Fibroblast of skin of right quadriceps (primary cell): ENCODE measurements at regions not wholly inside any gene's neighbourhood (a gene's known extent, or its start where the extent isn't known, plus 50 kb on each side); places are given as distances from the start of the nearest gene placed in this dataset.
A peak's percentile ranks its signal among the peaks of the same experiment; 100 is the strongest.

Source experiments
- DNase-seq: peaks from one replicate; pipeline ENCODE4 v3.0.0-alpha.2; 2013

DNA sequence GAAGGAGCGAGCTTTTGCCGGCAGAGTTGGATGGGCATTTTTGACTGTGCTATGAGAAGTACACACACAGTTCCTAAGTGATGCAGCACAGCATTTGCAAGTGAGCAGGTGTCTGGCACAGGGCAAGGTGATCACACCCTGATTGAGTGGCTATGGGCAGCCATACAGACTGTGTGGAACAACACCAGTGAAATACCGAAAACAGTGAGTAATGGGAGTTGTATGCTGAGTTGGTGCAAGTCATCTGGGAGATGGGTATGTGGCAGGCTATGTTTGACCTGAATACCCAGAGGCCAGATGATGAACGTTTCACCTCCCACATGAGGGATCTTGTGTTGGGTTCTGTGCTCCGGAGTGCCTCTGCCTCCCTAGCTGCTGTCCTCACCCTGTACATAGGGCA, 53.5 kb upstream of the TIPARP start:
- no peak for DNase-seq

DNA sequence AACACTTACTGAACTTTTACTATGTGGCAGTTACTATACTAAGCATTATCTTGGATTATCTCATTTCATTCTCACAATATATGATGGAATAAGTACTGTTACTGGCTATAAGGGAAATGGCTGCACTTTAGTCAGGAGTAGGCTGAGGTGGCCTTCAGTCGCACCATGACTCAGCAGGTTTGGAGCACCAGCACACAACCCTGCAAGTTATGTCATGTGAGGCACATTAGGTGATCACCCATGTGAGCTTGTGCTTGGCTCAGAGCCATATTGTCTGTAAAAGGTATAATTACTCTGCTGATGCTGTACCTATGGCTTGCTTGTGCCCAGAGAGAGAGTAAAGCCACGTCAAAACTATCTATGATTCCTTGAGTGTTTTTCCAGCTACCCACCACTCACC, 54.1 kb upstream of the TIPARP start:
- DNase-seq = no peak

DNA sequence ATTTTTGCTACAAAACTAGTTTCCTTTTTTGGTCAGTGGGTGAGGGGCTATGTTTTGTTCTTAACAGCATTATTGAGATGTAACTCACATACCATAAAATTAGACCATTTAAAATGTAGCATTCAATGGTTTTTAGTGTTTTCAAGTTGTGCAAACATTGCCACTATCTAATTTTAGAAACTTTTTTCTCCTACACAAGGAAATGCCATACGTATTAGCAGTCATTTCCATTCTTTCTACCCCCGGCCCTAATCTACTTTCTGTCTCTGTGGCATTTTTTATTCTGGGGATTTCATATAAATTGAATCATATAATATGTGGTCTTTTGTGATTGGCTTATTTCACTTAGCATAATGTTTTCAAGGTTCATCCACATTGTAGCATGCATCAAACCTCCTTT, 55.0 kb upstream of the TIPARP start:
- peak; percentile 82 for DNase-seq

DNA sequence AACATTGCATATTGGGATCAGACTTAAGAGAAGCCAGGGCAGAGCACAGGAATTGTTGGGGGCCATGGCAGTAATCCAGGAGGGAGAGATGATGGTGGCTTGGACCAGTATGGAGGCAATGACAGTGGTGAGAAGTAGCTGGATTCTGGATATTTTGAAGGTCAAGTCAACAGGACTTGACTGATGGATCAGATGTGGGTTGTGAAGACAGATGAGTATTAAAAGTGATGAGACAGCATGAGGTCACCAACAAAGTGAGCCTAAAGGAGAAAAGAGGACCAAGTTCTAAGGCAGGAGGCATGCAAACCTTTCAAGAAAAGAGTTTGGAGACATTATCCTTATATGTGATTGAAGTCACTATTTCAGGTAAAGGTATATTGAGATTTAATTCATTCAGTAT, 56.6 kb upstream of the TIPARP start:
- no peak for DNase-seq

DNA sequence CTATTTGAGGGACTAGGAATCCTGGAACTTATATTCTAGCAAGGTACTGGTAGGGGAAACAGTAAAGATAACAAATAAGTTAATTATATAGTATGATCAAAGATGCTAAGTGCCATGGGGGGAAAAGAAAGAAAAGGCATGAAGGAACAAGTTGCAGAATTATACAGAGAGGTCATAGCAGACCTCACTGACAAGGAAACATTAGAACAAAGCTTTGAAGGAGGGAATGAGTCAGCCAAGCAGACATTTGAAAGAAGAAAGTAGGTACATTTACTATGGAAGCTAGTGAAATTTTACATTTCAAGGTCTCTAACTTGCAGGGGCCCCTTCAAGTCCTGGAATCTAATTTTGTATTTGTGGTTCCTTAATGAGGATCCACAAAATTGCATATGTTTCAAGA, 57.2 kb upstream of the TIPARP start:
- no peak for DNase-seq

DNA sequence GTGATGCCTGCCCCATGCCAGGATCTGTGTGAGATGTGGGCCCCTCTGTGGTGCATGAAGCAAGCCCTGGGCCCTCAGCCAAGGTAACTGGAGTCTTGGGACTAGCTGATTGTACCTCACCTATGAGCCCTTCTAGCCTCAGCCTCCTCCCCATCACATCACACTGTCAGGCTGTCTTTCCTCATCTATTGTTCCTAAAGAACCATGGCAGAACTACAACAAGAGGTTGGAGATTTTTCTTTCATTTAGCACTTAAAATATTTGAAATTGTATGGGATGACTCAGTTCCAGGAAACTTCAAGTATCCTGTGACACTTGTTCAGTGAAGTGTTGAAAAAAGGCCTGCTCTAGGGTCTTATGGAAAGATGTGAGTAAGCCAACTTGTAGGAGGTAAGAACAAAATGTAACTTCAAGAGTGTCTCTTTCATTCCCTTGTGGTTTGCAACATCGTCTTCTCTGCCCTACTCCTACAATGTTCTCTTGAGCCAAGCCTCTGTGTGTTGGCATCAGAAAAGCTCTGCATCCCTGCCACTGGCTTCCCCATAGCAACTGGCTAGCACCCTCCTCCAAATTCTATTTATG, 58.7 kb upstream of the TIPARP start:
- DNase-seq = peak; percentile 91

DNA sequence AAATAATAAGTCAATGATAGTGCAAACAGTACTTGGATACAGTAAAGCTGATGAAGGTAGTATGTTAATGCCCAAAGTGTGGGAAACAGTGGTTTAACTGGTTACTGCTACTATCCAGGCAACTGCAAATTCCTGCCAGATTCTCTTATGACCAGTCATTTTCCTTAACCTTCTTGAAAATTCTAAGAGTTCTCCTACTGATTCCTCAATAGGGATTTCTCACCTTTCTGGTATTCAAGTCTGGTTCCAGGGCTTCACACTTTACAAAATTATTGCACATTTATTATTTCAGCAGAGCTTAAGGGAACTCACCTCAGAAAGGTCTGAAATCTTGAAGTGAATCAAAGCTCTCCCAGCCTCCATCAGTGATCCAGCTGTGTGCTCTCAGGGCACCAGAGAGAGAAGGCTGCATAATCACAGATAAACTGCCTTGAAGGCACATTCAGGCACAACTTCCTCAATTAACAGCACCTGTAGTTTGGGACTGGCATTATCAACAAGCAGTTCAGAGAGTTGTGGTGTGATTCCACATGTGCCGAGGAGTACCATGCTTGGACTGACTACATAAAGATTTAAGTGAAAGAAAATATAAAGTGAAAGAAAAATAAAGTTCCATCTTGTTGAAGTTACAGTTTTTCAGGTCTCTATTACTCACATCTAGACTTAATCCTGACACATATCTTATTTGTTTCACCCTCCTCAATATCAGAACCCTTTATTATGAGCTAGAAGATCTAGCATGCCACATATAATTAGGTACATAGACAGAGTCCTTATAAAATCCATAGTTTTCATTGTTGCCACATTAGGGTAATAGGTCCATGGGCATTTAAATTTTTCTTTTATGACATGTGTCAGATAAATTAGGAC, 59.5 kb upstream of the TIPARP start:
- DNase-seq = peak; percentile 65

DNA sequence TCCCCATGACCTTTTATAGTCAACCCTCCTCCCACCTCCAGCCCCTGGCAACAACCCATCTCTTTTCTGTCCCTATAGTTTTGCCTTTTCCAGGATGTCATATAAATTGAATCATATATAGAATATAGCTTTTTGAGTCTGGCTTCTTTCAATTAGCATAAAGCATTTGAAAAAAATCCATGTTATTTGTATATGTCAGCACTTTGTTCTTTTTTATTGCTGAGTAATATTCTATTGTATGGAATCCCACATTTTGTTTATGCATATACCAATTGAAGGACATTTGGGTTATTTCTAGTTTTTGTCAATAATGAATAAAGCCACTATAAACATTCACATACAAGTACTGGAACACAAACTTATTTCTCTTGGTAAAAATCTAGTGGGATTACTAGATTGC, 58.0 kb upstream of the SSR3 start:
- no peak for DNase-seq

DNA sequence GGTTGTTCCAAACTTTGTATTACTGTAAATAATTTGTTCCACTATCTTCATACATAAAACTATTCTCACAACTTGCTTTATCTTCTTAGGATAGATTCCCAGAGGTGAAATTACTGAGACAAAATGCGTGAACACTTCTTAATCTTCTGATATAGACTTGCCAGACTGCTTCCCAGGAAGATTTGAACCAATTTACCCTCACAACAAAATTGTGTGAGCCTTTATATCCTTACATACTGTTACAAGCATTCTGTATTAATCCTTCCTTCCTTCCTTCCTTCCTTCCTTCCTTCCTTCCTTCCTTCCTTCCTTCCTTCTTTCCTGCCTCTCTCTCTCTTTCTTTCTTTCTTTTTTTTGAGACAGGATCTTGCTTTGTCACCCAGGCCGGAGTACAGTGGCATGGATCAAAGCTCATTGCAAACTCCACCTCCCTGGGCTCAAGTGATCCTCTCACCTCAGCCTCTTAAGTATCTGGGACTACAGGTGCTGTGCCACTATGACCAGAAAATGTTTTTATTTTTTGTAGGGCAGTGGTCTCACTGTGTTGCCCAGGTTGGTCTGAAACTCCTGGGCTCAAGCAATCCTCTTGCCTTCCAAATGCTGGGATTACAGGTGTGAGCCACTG, 57.1 kb upstream of the SSR3 start:
- no peak for DNase-seq

DNA sequence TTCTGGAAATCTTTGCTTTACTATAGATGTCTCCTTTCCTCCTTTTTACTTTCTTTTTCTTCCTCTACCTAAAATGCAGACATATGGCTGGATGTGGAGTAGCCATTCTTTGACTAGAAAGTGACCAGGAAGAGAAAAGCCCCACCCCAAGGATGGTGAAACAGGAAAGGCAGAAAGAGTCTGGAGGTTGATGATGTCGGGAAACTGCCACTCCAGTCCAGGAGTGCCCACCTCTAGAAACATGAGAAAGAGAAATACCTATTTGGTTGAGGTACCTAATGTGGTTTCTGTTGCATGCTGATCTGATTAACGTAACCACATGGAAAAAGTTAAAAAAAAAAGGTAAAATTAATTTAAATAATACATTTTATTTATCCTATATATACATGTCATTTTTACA, 55.2 kb upstream of the SSR3 start:
- DNase-seq = no peak

DNA sequence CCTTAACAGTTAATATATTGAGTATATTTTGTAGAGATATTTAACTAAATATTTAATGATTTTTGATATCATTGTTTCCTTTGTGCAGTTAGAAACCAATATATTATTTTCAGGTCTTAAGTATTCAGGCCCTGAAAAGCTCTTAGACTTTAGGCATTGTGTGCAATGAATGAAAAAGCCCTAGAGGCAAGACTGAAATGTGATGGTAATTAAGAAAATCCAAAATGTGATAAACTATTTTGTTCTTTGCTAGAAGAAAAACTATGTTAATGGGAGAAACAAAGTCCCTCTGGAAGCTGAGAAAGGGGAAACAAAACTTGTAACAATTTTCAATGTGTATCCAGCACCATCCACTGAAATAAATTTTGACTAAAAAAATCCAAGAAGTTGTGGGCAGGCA, 54.6 kb upstream of the SSR3 start:
- DNase-seq = no peak

DNA sequence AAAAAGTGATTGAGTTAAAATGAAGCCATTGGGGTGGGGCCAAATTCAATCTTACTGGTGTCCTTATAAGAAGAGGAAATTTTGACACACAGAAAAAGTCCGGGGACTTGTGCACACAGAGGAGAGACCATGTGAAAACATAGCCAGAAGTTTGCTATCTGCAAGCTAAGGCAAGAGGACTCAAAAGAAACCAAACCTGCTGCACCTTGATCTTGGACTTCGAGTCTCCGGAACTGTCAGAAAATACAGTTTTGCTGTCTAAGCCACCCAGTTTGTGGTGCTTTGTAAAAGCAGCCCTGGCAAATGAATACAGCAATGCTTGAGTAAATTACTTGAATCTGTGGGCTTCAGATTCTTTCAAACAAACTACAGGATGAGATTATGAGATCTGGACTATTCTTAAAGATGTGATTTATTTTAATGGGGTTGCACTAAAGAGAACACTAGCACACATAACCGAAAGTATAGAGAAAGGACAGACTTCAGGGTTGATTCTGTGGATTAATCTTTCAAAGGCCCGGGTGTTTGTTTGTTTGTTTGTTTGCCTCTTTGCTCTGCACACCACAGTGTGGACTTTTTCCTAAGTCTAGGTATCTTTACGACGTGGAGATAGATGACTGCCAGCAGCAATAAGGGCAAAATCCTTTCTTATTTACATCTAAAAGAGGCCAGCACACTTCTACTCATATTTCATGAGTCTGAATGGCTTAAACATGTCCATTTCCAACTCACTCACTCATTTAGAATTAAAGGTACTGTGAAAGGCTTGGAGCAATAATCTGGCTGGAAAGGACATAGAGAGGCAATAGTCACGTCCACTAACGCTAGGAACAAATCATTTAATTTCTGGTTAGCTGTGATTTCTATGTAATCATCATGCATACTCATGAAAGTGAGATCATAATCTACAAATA, 53.9 kb upstream of the SSR3 start:
- DNase-seq = no peak

DNA sequence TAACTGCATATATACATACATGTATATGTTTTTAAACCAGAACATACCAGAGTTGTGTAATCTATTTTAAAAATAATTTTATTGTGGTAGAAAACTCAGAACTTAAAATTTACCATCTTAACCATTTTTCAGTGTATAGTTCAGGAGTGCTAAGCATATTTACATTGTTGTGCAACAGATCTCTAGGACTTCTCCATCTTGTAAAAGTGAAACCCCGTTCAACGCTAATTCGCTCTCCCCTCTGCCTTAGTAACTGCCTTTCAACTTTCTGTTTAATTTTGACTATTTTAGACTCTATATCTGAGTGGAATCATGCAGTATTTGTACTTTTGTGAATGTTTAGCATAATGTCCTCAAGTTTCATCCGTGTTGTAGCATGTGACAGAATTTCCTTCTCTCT, 51.8 kb upstream of the SSR3 start:
- no peak for DNase-seq

DNA sequence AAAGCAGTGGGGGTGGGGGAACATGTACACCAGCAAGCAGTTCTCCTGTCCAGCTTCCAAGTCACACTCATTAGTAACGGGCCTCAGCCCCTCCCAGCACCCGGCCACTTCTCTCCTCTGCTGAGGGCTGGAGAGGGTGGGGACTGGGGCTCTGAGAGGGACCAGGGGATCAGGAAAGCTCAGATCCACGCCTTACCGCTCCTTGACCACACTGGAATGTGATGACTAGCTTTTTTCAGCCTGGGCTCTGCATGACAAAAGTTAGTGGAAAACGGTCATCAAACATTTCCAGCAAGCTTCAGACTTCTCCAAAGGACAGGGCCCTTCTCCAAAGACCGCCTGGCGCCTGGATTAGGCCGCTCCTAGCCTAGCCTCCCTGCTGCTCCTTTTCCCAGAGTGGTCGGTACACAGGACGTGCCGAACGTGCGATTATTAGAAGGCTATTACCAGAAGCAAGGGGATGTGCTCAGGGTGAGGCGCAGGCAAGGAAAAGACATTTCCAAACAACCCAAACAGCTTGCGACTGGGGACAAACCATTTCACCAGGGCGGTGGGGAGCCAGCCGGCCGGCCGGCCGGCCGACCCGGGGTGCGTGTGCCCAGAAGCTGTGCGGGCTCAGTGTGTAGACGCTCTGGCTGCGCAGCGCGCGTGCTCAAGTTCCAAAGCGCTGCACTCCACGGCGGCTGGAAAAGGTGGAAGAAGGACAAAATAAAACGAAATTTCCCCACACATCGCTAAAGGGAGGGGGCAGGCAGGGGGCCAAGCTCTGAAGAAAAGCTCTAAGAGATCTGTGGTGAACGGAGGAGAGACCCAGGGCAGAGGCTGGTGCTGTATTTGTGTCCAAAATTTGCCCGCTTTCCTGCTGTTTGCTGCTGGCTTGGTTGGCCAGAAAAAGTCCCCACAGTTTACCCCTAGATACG, 51.0 kb upstream of the SSR3 start:
- DNase-seq = peak; percentile 86

DNA sequence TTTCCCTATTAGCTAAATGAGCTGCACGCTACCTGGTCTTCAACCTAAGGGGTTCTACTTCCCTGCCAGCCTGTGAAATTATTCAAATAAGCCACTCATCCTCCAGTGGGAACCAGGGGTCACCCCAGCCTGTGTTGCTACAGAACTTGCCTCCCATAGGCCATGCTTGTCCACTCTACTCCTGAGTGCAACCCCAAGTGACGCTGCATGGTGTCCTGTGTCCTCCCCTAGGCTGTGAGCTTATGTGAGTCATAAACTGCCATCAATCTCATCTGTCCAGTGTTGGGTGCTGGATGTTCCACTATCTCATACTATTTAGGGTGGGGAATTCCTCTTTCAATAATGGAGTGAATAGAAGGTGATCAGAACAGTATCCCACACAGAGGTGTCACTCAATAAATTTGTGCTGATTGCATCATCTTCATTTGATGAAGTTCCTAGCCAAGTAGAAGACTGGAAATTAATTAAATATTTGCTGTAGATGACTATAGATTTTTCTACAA, 49.8 kb upstream of the SSR3 start:
- no peak for DNase-seq
